HG03108 (cell line): ENCODE measurements at regions not wholly inside any gene's neighbourhood (a gene's known extent, or its start where the extent isn't known, plus 50 kb on each side); places are given as distances from the start of the nearest gene placed in this dataset.

Source experiments
- ATAC-seq: cut with Tn5 transposase; IDR thresholded peaks from one replicate; pipeline ENCODE4 v1.9.1; 2021; ENCODE audit warnings: moderate library complexity; ENCODE audit not compliant: unreplicated experiment

GRCh38 chr10:8462565-8462964 is 408.1 kb downstream of the GATA3 start:
- no peak for ATAC-seq

GRCh38 chr10:8463853-8464252 is 409.4 kb downstream of the GATA3 start:
- no peak for ATAC-seq

- no peak for ATAC-seq
These were observed 414.0 kb downstream of the GATA3 start for GRCh38 chr10:8468477-8468876.

- ATAC-seq = no peak
These were observed 418.7 kb downstream of the GATA3 start for GRCh38 chr10:8473205-8473604.

GRCh38 chr10:8477300-8477699 is 422.8 kb downstream of the GATA3 start:
- ATAC-seq = no peak

GRCh38 chr10:8481718-8482504 is 427.4 kb downstream of the GATA3 start:
- ATAC-seq = no peak

DNA sequence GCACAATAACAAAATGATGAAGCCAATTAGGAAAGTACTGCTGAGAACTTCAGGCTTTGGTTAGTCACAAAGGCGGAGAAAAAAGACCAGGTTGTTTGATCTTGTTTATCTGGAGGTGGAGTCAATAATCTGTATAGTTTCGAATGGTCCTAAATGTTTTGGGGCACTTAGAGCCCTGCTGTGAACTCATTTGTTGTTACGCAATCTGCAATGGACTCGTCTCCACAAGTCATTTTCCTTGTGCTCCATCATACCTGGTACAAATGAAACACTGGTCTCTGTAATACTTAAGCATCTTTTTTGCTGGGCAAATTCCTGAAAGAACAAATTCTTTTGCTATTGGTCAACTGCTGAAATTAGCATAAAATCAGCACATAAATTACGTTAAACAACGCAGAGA is 430.5 kb downstream of the GATA3 start:
- ATAC-seq = no peak

GRCh38 chr10:8487346-8487745 is 432.9 kb downstream of the GATA3 start:
- no peak for ATAC-seq

DNA sequence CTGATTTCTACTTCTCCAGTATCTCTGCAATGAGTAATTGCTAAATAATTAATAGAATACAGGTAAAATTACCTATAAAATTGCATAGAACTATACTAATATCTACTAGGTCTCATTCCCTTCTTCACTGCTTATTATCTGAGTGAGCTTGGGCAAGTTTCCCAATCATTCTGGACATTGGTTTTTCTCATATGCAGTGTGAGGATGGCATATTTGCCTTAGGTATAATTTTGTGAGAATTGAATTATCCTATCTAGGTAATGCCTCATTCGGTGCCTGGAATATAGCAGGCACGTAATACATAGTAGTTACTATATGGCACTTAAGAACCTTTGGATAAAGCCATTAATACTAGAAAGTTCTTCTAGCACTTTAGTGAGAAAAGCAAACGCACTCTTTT is 434.7 kb downstream of the GATA3 start:
- no peak for ATAC-seq

- no peak for ATAC-seq
These were observed 435.3 kb downstream of the GATA3 start for GRCh38 chr10:8489823-8490222.

DNA sequence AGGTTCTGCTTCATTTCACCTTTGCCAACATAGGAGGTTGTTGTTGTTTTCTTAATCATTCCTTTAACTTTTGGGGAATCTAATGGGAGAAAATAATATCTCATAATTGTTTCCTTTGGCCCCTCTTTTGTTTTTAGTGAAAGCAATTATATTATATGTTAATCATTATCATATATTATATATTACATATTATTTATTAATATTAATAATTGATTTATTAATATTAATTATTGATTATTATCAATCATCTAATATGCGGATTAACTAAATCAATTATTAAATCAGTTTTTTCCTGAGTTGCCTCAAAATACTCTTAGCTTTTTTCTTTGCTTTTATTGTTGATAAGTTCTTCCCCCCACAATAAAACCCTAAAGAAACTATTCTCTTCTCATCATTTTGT is 443.8 kb downstream of the GATA3 start:
- no peak for ATAC-seq

- ATAC-seq = no peak
These were observed 444.4 kb downstream of the GATA3 start for GRCh38 chr10:8498881-8499280.

DNA sequence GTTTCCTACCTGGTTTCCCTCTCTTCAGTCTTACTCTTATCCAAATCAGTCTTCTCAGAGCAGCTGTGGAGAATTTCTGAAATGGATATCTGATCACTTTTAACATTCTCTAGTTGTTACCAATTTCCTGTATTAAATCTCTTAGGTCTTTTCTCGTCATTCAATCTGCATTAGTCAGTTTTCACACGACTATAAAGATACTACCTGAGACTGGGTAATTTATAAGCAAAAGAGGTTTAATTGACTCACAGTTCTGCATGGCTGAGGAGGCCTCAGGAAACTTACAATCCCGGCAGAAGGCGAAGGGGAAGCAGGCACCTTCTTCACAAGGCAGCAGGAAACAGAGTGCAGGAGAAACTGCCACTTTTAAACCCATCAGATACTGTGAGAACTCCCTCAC is 444.8 kb downstream of the GATA3 start:
- no peak for ATAC-seq

DNA sequence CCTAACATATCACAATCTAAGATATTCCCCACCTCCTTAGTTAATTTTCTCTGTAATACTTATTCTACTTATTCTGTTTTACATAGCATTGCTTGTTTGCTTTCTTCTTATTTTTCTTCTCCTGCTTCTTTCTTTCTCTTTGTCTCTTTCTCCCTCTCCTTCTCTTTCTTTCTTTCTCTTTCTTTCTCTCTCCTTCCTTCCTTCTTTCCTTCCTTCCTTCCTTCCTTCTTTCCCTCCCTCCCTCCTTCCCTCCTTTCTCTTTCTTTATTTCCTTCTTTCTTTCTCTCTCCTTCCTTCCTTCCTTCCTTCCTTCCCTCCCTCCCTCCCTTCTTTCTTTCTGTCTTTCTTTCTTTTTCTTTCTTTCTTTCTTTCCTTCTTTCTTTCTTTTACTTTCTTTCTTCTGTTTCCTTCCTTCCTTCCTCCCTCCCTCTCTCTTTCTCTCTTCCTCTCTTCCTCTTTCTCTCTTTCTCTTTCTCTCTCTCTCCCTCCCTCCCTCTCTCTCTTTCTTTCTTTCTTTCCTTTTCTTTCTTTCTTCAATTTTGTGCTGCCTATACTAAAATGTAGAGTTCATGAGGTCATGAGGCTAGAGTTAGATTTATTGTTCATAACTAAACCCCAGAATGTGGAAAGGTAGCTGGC is 445.4 kb downstream of the GATA3 start:
- no peak for ATAC-seq

- no peak for ATAC-seq
These were observed 448.1 kb downstream of the GATA3 start for GRCh38 chr10:8502573-8502972.

GRCh38 chr10:8504499-8504898 is 450.0 kb downstream of the GATA3 start:
- no peak for ATAC-seq

DNA sequence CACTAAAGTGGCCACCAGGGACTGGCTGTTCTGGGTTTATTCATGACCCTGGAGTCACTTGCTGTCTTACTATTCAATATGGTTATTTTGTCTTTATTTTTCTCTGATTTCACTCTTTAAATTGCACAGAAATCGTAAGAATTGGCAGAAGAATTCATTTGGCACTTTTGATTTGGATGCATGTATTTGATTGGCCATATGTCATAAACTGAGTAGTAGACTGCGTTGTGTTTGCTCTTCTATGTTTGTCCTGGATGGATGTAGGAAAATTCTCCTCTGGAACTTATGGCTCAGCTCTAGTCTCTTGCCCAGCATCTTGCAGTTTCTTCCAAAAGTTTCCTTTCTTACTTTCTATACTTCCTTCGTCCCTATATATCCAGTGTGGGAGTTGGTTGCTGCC is 452.7 kb downstream of the GATA3 start:
- no peak for ATAC-seq

DNA sequence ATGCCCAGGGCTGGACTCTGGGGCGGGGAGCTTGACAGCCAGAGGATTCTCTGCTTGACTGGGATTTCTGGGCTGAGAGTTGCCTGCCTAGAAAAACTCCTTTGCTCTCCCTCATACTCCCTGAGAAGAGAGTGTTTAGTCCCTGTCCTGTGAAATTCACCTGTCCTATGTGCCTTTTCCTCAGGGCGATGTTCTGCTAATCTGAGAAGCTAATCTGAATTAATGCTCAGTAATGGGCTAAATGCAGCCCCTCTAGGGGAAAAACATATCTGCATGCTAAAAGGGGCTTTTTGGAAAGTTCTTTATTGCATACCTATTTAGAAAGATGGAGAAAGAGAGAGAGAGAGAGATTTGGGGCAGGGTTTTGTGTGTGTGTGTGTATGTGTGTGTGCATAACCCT is 454.4 kb downstream of the GATA3 start:
- no peak for ATAC-seq

- ATAC-seq = no peak
These were observed 456.0 kb downstream of the GATA3 start for GRCh38 chr10:8510471-8510870.

DNA sequence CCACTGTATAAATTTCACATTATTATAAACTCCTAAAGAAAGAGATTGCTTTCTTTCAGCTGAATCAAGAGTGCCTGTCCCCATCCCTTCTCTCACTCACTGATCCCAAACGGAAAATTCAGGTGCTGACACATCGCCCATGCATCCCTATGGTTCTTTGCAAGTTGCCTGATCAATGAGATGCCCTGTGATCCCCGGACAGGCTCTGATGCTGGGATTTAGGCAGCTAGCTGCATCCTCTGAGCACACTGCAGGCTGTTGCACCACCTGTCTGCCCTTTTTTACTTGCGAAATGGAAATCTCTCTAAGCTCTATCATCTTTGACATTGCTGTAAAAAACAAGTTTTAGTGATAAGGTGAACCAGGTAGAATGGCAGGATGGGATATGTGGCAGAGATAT is 456.5 kb downstream of the GATA3 start:
- ATAC-seq = no peak

DNA sequence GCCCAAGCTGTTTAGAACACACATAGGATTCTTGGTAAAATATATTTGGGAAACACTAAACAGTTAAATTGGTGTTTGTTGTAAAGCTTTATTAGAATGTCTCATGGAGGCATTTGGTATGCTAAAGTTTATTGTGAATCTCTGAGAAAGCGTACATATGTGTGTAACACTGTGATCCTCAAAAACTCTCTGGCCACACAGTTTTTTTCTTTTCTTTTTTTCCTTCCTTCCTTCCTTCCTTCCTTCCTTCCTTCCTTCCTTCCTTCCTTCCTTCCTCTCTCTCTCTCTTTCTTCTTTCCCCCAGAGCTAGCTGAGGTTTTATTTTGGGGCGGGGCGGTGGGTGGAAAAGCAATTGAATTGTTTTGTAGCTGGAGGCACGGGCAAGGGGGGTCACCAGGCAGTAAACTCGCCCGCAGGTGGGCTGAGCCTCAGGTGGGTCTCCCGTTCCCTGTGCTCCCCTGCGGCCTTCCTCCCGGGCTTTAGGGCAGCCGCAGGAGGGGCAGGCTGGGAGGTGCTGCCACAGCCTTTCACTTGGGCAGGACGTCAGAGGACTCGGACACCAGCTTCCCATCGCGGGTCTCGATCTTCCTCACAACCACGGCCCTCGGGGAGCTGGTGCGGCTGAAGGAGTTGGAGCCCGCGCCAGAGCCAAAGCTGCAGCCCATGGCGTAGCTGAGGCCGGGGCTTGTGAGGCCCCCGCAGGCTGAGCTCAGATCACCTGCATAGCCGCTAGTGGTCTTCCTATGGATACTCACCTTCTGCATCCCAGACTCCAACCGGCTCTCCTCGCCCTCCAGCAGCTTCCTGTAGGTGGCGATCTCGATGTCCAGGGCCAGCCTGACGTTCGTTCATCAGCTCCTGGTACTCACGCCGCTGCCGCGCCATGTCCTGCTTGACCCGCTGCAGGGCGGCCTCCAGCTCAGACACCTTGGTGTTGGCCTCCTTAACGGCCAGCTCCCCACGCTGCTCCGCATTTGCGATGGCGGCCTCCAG is 459.0 kb downstream of the GATA3 start:
- no peak for ATAC-seq

DNA sequence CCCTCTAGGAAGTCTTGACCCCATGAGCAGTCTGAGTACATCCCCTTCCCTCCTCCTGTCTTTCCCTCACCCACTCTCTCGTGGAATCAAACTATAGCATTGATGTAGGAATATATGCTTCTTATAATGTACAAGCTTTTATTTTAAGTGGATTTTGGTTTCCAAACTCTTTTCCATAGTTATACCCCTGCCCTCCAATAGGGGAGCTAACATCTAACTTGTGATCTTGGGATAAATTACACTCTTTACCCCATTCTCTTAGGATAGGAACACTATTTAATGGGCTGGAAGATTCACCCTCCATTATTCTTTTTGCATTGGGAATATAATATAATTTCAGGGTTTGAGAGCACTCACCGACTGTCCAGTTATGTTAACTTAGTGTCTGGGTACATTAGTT is 465.9 kb downstream of the GATA3 start:
- ATAC-seq = no peak
